ENCODE measurements at regions not wholly inside any gene's neighbourhood (a gene's known extent, or its start where the extent isn't known, plus 50 kb on each side); places are given as distances from the start of the nearest gene placed in this dataset.

- TF ChIP-seq, protein P1, sequence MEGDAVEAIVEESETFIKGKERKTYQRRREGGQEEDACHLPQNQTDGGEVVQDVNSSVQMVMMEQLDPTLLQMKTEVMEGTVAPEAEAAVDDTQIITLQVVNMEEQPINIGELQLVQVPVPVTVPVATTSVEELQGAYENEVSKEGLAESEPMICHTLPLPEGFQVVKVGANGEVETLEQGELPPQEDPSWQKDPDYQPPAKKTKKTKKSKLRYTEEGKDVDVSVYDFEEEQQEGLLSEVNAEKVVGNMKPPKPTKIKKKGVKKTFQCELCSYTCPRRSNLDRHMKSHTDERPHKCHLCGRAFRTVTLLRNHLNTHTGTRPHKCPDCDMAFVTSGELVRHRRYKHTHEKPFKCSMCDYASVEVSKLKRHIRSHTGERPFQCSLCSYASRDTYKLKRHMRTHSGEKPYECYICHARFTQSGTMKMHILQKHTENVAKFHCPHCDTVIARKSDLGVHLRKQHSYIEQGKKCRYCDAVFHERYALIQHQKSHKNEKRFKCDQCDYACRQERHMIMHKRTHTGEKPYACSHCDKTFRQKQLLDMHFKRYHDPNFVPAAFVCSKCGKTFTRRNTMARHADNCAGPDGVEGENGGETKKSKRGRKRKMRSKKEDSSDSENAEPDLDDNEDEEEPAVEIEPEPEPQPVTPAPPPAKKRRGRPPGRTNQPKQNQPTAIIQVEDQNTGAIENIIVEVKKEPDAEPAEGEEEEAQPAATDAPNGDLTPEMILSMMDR (IDR thresholded peaks at IDR 0.05; ENCODE audit: insufficient read depth, low read length, poor library complexity, severe bottlenecking): no peak
- TF ChIP-seq EZH2phosphoT487 (conservative IDR thresholded peaks at IDR 0.05; ENCODE audit: low read length): no peak
These were observed 163.0 kb upstream of the KAZN start for GRCh38 chr1:14435368-14436023.

Data from SU-DHL-6 (cell line).